SJSA1 (cell line): ENCODE measurements at regions not wholly inside any gene's neighbourhood (a gene's known extent, or its start where the extent isn't known, plus 50 kb on each side); places are given as distances from the start of the nearest gene placed in this dataset.

Experiments
- DNase-seq, 2 experiments: peaks; one replicate each; pipeline ENCODE4 v3.0.0-alpha.2; 2015 to 2020; ENCODE audit warnings: low spot score in 2 of 2, low read depth in 1 of 2
- H3K27ac ChIP-seq: fragments of 250-450 bp; sonication (Bioruptor Pico); 2 replicates; pipeline ENCODE4 v1.5.1; 2020; ENCODE audit warnings: mild to moderate bottlenecking, moderate library complexity
- H3K27me3 ChIP-seq: fragments of 250-450 bp; sonication (Bioruptor Pico); replicated peaks from 2 replicates; pipeline ENCODE4 v1.5.1; 2020; ENCODE audit warnings: mild to moderate bottlenecking, moderate library complexity
- H3K36me3 ChIP-seq: fragments of 250-450 bp; sonication (Bioruptor Pico); 2 replicates; pipeline ENCODE4 v1.5.1; 2020; ENCODE audit warnings: mild to moderate bottlenecking
- H3K4me1 ChIP-seq: fragments of 250-450 bp; sonication (Bioruptor Pico); replicated peaks from 2 replicates; pipeline ENCODE4 v1.6.1; 2021; ENCODE audit warnings: mild to moderate bottlenecking
- H3K4me3 ChIP-seq: fragments of 250-450 bp; sonication (Bioruptor Pico); 2 replicates; pipeline ENCODE4 v1.5.1; 2020; ENCODE audit warnings: mild to moderate bottlenecking
- H3K9me3 ChIP-seq: fragments of 250-450 bp; sonication (Bioruptor Pico); replicated peaks from 2 replicates; pipeline ENCODE4 v1.5.1; 2020; ENCODE audit warnings: mild to moderate bottlenecking

- no peak overlapping the region for H3K27ac ChIP-seq
- no peak overlapping the region for H3K4me3 ChIP-seq
- no peaks in the 10 kb centered on the region for H3K4me1 ChIP-seq
- no peak for DNase-seq
- no peaks in the 10 kb centered on the region for H3K9me3 ChIP-seq
- peaks cover under 1% of the 10 kb centered on the region; the same call in 1 of the 2 replicates for H3K27me3 ChIP-seq
- no peaks in the 10 kb centered on the region for H3K36me3 ChIP-seq
Observed at GRCh38 chr18:45119876-45120275, 439.2 kb downstream of the SETBP1 start.

- no peak overlapping the region for H3K27ac ChIP-seq
- H3K36me3 ChIP-seq, result no peaks in the 10 kb centered on the region
- DNase-seq, result no peak
- H3K27me3 ChIP-seq, result no peaks in the 10 kb centered on the region; the same call in 1 of the 2 replicates
- no peaks in the 10 kb centered on the region for H3K9me3 ChIP-seq
- H3K4me3 ChIP-seq, result no peak overlapping the region
- no peaks in the 10 kb centered on the region for H3K4me1 ChIP-seq
Observed at GRCh38 chr18:45121146-45121545, 440.5 kb downstream of the SETBP1 start.

GRCh38 chr18:45122506-45122905 lies 441.8 kb downstream of the SETBP1 start:
- no peak overlapping the region for H3K27ac ChIP-seq
- H3K4me1 ChIP-seq, result no peaks in the 10 kb centered on the region
- no peaks in the 10 kb centered on the region for H3K9me3 ChIP-seq
- no peak for DNase-seq
- H3K36me3 ChIP-seq, result no peaks in the 10 kb centered on the region
- H3K4me3 ChIP-seq, result no peak overlapping the region
- no peaks in the 10 kb centered on the region; the same call in 1 of the 2 replicates for H3K27me3 ChIP-seq

GRCh38 chr18:45127405-45127804 lies 446.7 kb downstream of the SETBP1 start:
- Histone ChIP-seq H3K27ac (no peak overlapping the region), H3K4me3 (no peak overlapping the region), H3K27me3 (no peaks in the 10 kb centered on the region), H3K9me3 (no peaks in the 10 kb centered on the region), H3K36me3 (no peaks in the 10 kb centered on the region), H3K4me1 (no peaks in the 10 kb centered on the region)
- DNase-seq, result no peak

- Histone ChIP-seq H3K27me3 (no peaks in the 10 kb centered on the region), H3K27ac (no peak overlapping the region), H3K9me3 (no peaks in the 10 kb centered on the region), H3K4me3 (no peak overlapping the region), H3K36me3 (no peaks in the 10 kb centered on the region), H3K4me1 (no peaks in the 10 kb centered on the region)
- DNase-seq, result no peak
Observed at GRCh38 chr18:45133276-45133675, 452.6 kb downstream of the SETBP1 start.

GRCh38 chr18:45136381-45137086 lies 455.8 kb downstream of the SETBP1 start:
- no peaks in the 10 kb centered on the region for H3K9me3 ChIP-seq
- H3K27me3 ChIP-seq, result no peaks in the 10 kb centered on the region
- no peaks in the 10 kb centered on the region for H3K36me3 ChIP-seq
- H3K27ac ChIP-seq, result no peak overlapping the region
- DNase-seq, result no peak
- no peak overlapping the region for H3K4me3 ChIP-seq
- H3K4me1 ChIP-seq, result no peaks in the 10 kb centered on the region

GRCh38 chr18:45137087-45137419 lies 456.4 kb downstream of the SETBP1 start:
- no peak for DNase-seq
- Histone ChIP-seq H3K36me3 (no peaks in the 10 kb centered on the region), H3K27me3 (no peaks in the 10 kb centered on the region), H3K4me3 (no peak overlapping the region), H3K9me3 (no peaks in the 10 kb centered on the region), H3K4me1 (no peaks in the 10 kb centered on the region), H3K27ac (no peak overlapping the region)

GRCh38 chr18:45139478-45139877 lies 458.8 kb downstream of the SETBP1 start:
- no peak for DNase-seq
- no peak overlapping the region for H3K27ac ChIP-seq
- H3K27me3 ChIP-seq, result no peaks in the 10 kb centered on the region
- no peaks in the 10 kb centered on the region for H3K4me1 ChIP-seq
- H3K4me3 ChIP-seq, result no peak overlapping the region
- H3K36me3 ChIP-seq, result no peaks in the 10 kb centered on the region
- no peaks in the 10 kb centered on the region for H3K9me3 ChIP-seq

GRCh38 chr18:45142868-45143267 lies 462.2 kb downstream of the SETBP1 start:
- H3K4me1 ChIP-seq, result no peaks in the 10 kb centered on the region
- H3K9me3 ChIP-seq, result no peaks in the 10 kb centered on the region
- H3K36me3 ChIP-seq, result no peaks in the 10 kb centered on the region
- DNase-seq, result no peak
- no peak overlapping the region for H3K27ac ChIP-seq
- H3K4me3 ChIP-seq, result no peak overlapping the region
- no peaks in the 10 kb centered on the region for H3K27me3 ChIP-seq

- Histone ChIP-seq H3K9me3 (no peaks in the 10 kb centered on the region), H3K4me3 (no peak overlapping the region), H3K4me1 (no peaks in the 10 kb centered on the region), H3K27ac (no peak overlapping the region), H3K27me3 (no peaks in the 10 kb centered on the region), H3K36me3 (no peaks in the 10 kb centered on the region)
- DNase-seq, result no peak
Observed at GRCh38 chr18:45149712-45150111, 465.6 kb upstream of the SLC14A2 start.

GRCh38 chr18:45151645-45152044 lies 463.6 kb upstream of the SLC14A2 start:
- DNase-seq, result no peak
- no peak overlapping the region for H3K27ac ChIP-seq
- H3K9me3 ChIP-seq, result no peaks in the 10 kb centered on the region
- H3K36me3 ChIP-seq, result no peaks in the 10 kb centered on the region
- H3K4me3 ChIP-seq, result no peak overlapping the region
- no peaks in the 10 kb centered on the region for H3K4me1 ChIP-seq
- no peaks in the 10 kb centered on the region for H3K27me3 ChIP-seq

GRCh38 chr18:45155526-45155925 lies 459.8 kb upstream of the SLC14A2 start:
- no peaks in the 10 kb centered on the region for H3K36me3 ChIP-seq
- H3K4me1 ChIP-seq, result no peaks in the 10 kb centered on the region
- H3K27ac ChIP-seq, result no peak overlapping the region
- H3K27me3 ChIP-seq, result no peaks in the 10 kb centered on the region
- no peaks in the 10 kb centered on the region for H3K9me3 ChIP-seq
- H3K4me3 ChIP-seq, result no peak overlapping the region
- no peak for DNase-seq

- no peak for DNase-seq
- H3K27me3 ChIP-seq, result 0 out of 2 replicates have a peak, but pooled peaks cover 2% of the 10 kb centered on the region
- no peak overlapping the region for H3K4me3 ChIP-seq
- H3K4me1 ChIP-seq, result no peaks in the 10 kb centered on the region
- no peak overlapping the region for H3K27ac ChIP-seq
- no peaks in the 10 kb centered on the region for H3K9me3 ChIP-seq
- H3K36me3 ChIP-seq, result no peaks in the 10 kb centered on the region
Observed at GRCh38 chr18:45156946-45157345, 458.3 kb upstream of the SLC14A2 start.

- no peak for DNase-seq
- H3K4me1 ChIP-seq, result no peaks in the 10 kb centered on the region
- 0 out of 2 replicates have a peak, but pooled peaks cover 2% of the 10 kb centered on the region for H3K27me3 ChIP-seq
- H3K36me3 ChIP-seq, result no peaks in the 10 kb centered on the region
- no peak overlapping the region for H3K27ac ChIP-seq
- H3K4me3 ChIP-seq, result no peak overlapping the region
- no peaks in the 10 kb centered on the region for H3K9me3 ChIP-seq
Observed at GRCh38 chr18:45157576-45157975, 457.7 kb upstream of the SLC14A2 start.

GRCh38 chr18:45161850-45162249 lies 453.4 kb upstream of the SLC14A2 start:
- DNase-seq, result no peak
- Histone ChIP-seq H3K9me3 (no peaks in the 10 kb centered on the region), H3K4me3 (no peak overlapping the region), H3K27me3 (0 out of 2 replicates have a peak, but pooled peaks cover 2% of the 10 kb centered on the region), H3K36me3 (no peaks in the 10 kb centered on the region), H3K4me1 (peaks cover 13% of the 10 kb centered on the region), H3K27ac (no peak overlapping the region)
